Heart right ventricle (tissue), 16 donors: ENCODE measurements at regions not wholly inside any gene's neighbourhood (a gene's known extent, or its start where the extent isn't known, plus 50 kb on each side); places are given as distances from the start of the nearest gene placed in this dataset.
"Not testable (repeated sequence)": the region's sequence is repeated elsewhere in the genome, so short reads cannot be mapped to it uniquely, and the experiment has no call there.

Experiments
- ATAC-seq, 8 donors: fragments of 200-7000 bp; cut with Tn5 transposase; one replicate each; pipeline ENCODE4 v1.9.1; 2020; ENCODE audit warnings: mild to moderate bottlenecking in 8 of 8, moderate library complexity in 8 of 8, moderate number of reproducible peaks in 1 of 8
- DNase-seq, 2 donors: peaks; one replicate each; pipeline ENCODE4 v3.0.0-alpha.2; 2020
- H3K27ac ChIP-seq, 10 donors: fragments of 200-600 bp; sonication (generic) in 2 of 10; one replicate each; pipeline versions ENCODE4 v1.5.0 to v1.8.0; 2020 to 2022; ENCODE audit warnings: mild to moderate bottlenecking in 3 of 10
- H3K27me3 ChIP-seq, 7 donors: fragments of 200-600 bp; one replicate each; pipeline ENCODE4 v1.8.0; 2021 to 2022; ENCODE audit warnings: mild to moderate bottlenecking in 2 of 7
- H3K36me3 ChIP-seq, 9 donors: fragments of 200-600 bp; sonication (generic) in 1 of 9; one replicate each; pipeline versions ENCODE4 v1.5.0 to v1.8.0; 2020 to 2022; ENCODE audit warnings: mild to moderate bottlenecking in 2 of 9
- H3K4me1 ChIP-seq, 9 donors: fragments of 200-600 bp; sonication (generic) in 1 of 9; one replicate each; pipeline versions ENCODE4 v1.5.0 to v1.8.0; 2020 to 2022; ENCODE audit warnings: mild to moderate bottlenecking in 4 of 9
- H3K4me3 ChIP-seq, 10 donors: fragments of 200-600 bp; sonication (generic) in 2 of 10; one replicate each; pipeline versions ENCODE4 v1.5.0 to v1.8.0; 2020 to 2022; ENCODE audit warnings: mild to moderate bottlenecking in 7 of 10, moderate library complexity in 2 of 10
- H3K9me3 ChIP-seq, 11 donors: fragments of 200-600 bp in 10 of 11; sonication (generic) in 2 of 11; one replicate each; pipeline versions ENCODE4 v1.5.0 to v1.8.0; 2013 to 2022; ENCODE audit warnings: mild to moderate bottlenecking in 2 of 11, control low read depth in 1 of 11, moderate library complexity in 1 of 11
- CTCF ChIP-seq, 9 donors: fragments of 200-600 bp; sonication (generic) in 2 of 9; IDR thresholded peaks; one replicate each; pipeline versions ENCODE4 v1.5.0 to v1.8.0; 2021 to 2022; ENCODE audit warnings: antibody characterized with exemption in 9 of 9, mild to moderate bottlenecking in 5 of 9, moderate library complexity in 1 of 9
- WGBS, 2 donors: extraction: QIAGEN DNeasy Blood & Tissue Kit; methylation state at CpG; one replicate each; pipeline ENCODE4 v1.1.7; 2013; ENCODE audit warnings: inconsistent platforms in 1 of 2; 5-methylcytosine and 5-hydroxymethylcytosine counted together
- intact Hi-C, 10 donors: fragments of 100-400 bp; cut with DNase I; formaldehyde crosslinking; loops; one replicate each; pipeline versions ENCODE4 v1.11.1 to v1.14.2; 2022
- donor health status: Arrhythmogenic right ventricular cardiomyopathy.
- donor health status: ischemic (EF 13 %, LVEDD 7.1; RV severe dilation, severe dysfunction).
- donor health status: healthy with polysubstance abuse.
- donor health status: DM: no; HTN: yes; CAD: no.
- donor health status: DM: no; HTN: no; CAD: no.
- donor health status: ischemic (EF 25% LVEDD 6.9; RV normal size, moderate dysfunction).
- donor health status: ischemic (EF 25% LVEDD 5.7; RV mildly dilated, moderate dysfunction).
- donor health status: healthy.
- donor health status: DM: yes; HTN: yes; CAD: no.
- donor health status: Ischemic cardiomyopathy.
- donor health status: ischemic (EF 35%, LVEDD 5.7; RV mildly dilated, moderate dysfunction).
- donor health status: nonischemic (EF 11% LVEDD 7.7; RV severe dilation, severe dysfunction).
- donor health status: DM: yes; HTN: yes; CAD: no.
- donor health status: PGD.
- donor health status: ischemic (EF 29% LVEDD 5.4; RV normal size, mild dysfunction).
- donor health status: nonischemic (EF 23%, LVEDD 6.1; RV moderate dilation, normal function).

- peaks cover 0 to 4% (median 0%) of the 10 kb centered on the region in 7 donors for H3K27me3 ChIP-seq
Observed at GRCh38 chr3:72163809-72164634, 379.1 kb upstream of the PROK2 start.

GRCh38 chr3:72162649-72163184 lies 377.8 kb upstream of the PROK2 start:
- no peaks in the 10 kb centered on the region for H3K36me3 ChIP-seq
- no peaks in the 10 kb centered on the region for H3K9me3 ChIP-seq
- H3K27ac ChIP-seq: no peak overlapping the region
- TF ChIP-seq CTCF (IDR thresholded peaks at IDR 0.05): no peak
- H3K27me3 ChIP-seq: peaks cover 0 to 4% (median 0%) of the 10 kb centered on the region in 7 donors
- 98 to 99% methylated on average over 6 of the region's 6 CpGs for WGBS, 2 donors
- ATAC-seq (no peak), DNase-seq (no peak)
- no peak overlapping the region for H3K4me3 ChIP-seq
- intact Hi-C loops: no loop called here
- peaks cover 0 to 8% (median 0%) of the 10 kb centered on the region in 9 donors for H3K4me1 ChIP-seq

More at GRCh38 chr3:72163809-72164634, 379.1 kb upstream of the PROK2 start:
- no peak overlapping the region for H3K27ac ChIP-seq
- H3K36me3 ChIP-seq: no peaks in the 10 kb centered on the region
- intact Hi-C loops: no loop called here
- DNase-seq (no peak), ATAC-seq (no peak)
- WGBS, 2 donors: 91 to 96% methylated on average over 7 of the region's 7 CpGs
- H3K9me3 ChIP-seq: peaks cover 0 to 5% (median 0%) of the 10 kb centered on the region in 11 donors
- H3K4me3 ChIP-seq: no peak overlapping the region
- H3K4me1 ChIP-seq: peaks cover 0 to 8% (median 0%) of the 10 kb centered on the region in 9 donors
- no peak for TF ChIP-seq CTCF (IDR thresholded peaks at IDR 0.05)

- intact Hi-C loops: no loop called here
- Histone ChIP-seq H3K27ac (no peak overlapping the region), H3K4me3 (no peak overlapping the region), H3K4me1 (peaks cover 0 to 8% (median 0%) of the 10 kb centered on the region in 9 donors), H3K36me3 (no peaks in the 10 kb centered on the region), H3K9me3 (no peaks in the 10 kb centered on the region), H3K27me3 (peaks cover 0 to 4% (median 0%) of the 10 kb centered on the region in 7 donors)
- ATAC-seq (peak in 3 of 8 donors; percentile 20 to 63 (median 23)), DNase-seq (no peak)
- WGBS, 2 donors: 44 to 50% methylated on average over 13 of the region's 13 CpGs
- no peak for TF ChIP-seq CTCF (IDR thresholded peaks at IDR 0.05)
Observed at GRCh38 chr3:72161881-72162595, 377.1 kb upstream of the PROK2 start.

- H3K4me3 ChIP-seq, H3K36me3 ChIP-seq, H3K27me3 ChIP-seq, DNase-seq, intact Hi-C loops, H3K4me1 ChIP-seq, H3K27ac ChIP-seq, ATAC-seq, H3K9me3 ChIP-seq: not testable (repeated sequence)
- 97 to 99% methylated on average over 3 of the region's 3 CpGs for WGBS, 2 donors
Observed at GRCh38 chr3:72161285-72161684, 376.3 kb upstream of the PROK2 start.
